WTC11 (cell line): ENCODE measurements at regions not wholly inside any gene's neighbourhood (a gene's known extent, or its start where the extent isn't known, plus 50 kb on each side); places are given as distances from the start of the nearest gene placed in this dataset.

Experiments used
- AFF4 ChIP-seq: sonication (generic); formaldehyde crosslinking; IDR thresholded peaks from 2 replicates; pipeline ENCODE4 v1.8.1; 2023; ENCODE audit warnings: mild to moderate bottlenecking, missing genetic modification reagents, borderline replicate concordance
- ATF1 ChIP-seq: sonication (generic); formaldehyde crosslinking; IDR thresholded peaks from 2 replicates; pipeline ENCODE4 v1.8.1; 2023; ENCODE audit warnings: mild to moderate bottlenecking, moderate library complexity, missing genetic modification reagents
- CTCF ChIP-seq: fragments of 200-600 bp; IDR thresholded peaks from 2 replicates; pipeline ENCODE4 v1.8.0; 2022; ENCODE audit warnings: antibody characterized with exemption
- ETV6 ChIP-seq: sonication (generic); formaldehyde crosslinking; IDR thresholded peaks from 2 replicates; pipeline ENCODE4 v1.8.1; 2022; ENCODE audit warnings: mild to moderate bottlenecking, missing genetic modification reagents
- FOXK1 ChIP-seq: sonication (generic); formaldehyde crosslinking; IDR thresholded peaks from 2 replicates; pipeline ENCODE4 v1.8.0; 2022; ENCODE audit warnings: mild to moderate bottlenecking, moderate library complexity, missing genetic modification reagents
- ZNF138 ChIP-seq: sonication (generic); formaldehyde crosslinking; conservative IDR thresholded peaks from 2 replicates; pipeline ENCODE4 v1.8.1; 2022; ENCODE audit warnings: mild to moderate bottlenecking, moderate library complexity, missing genetic modification reagents
- ZNF396 ChIP-seq: fragments of 250-450 bp; sonication (Bioruptor Pico); IDR thresholded peaks from 2 replicates; pipeline ENCODE4 v1.8.0; 2021; ENCODE audit warnings: mild to moderate bottlenecking, moderate library complexity, borderline replicate concordance

GRCh38 chr10:128884033-128884425 lies 583.0 kb upstream of the MGMT start:
- TF ChIP-seq ZNF138 (CRISPR knock-in tag): no peak
- no peak for TF ChIP-seq CTCF
- no peak for TF ChIP-seq FOXK1
- TF ChIP-seq ETV6 (CRISPR knock-in tag): no peak
- no peak for TF ChIP-seq ATF1 (CRISPR knock-in tag)
- TF ChIP-seq AFF4 (CRISPR knock-in tag): no peak
- TF ChIP-seq ZNF396: no peak
